ENCODE measurements at regions not wholly inside any gene's neighbourhood (a gene's known extent, or its start where the extent isn't known, plus 50 kb on each side); places are given as distances from the start of the nearest gene placed in this dataset.

GRCh38 chr10:33571616-33572015, 237.1 kb upstream of the NRP1 start:
- no peak for TF ChIP-seq TAF1 (IDR thresholded peaks at IDR 0.05; ENCODE audit: borderline replicate concordance, insufficient read depth, low read length)
- TF ChIP-seq FOXP2 (optimal IDR thresholded peaks at IDR 0.05; ENCODE audit: borderline replicate concordance, extremely low read depth, extremely low read length, insufficient read depth) = no peak
- no peak for TF ChIP-seq POLR2AphosphoS5 (IDR thresholded peaks at IDR 0.05; ENCODE audit: low read depth, low read length)
- no peak for TF ChIP-seq SIN3A (IDR thresholded peaks at IDR 0.05; ENCODE audit: borderline replicate concordance, insufficient read depth, low read length)

DNA sequence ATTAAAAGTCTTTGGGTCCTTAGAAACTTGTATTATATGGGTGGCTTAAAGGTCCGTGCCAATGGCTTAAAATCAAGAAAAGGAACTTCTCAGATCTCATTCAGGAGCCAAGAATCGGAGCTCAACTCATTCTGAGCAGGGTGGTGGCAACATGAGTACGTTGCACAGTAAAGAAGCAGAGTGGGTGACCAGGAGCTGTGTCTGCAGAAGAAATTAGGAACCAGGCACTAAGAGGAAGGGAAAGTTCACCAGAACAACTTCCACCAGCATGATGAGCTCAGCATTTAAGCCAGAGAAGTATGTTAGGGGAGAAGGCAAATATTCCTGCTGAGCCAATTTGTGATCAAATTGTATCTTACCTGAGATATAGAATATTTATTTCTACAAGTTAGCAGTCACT, 236.0 kb upstream of the NRP1 start:
- TF ChIP-seq TAF1 (IDR thresholded peaks at IDR 0.05; ENCODE audit: borderline replicate concordance, insufficient read depth, low read length) (no peak), SIN3A (IDR thresholded peaks at IDR 0.05; ENCODE audit: borderline replicate concordance, insufficient read depth, low read length) (no peak), POLR2AphosphoS5 (IDR thresholded peaks at IDR 0.05; ENCODE audit: low read depth, low read length) (no peak), FOXP2 (optimal IDR thresholded peaks at IDR 0.05; ENCODE audit: borderline replicate concordance, extremely low read depth, extremely low read length, insufficient read depth) (no peak)
- TF ChIP-seq, protein P1, sequence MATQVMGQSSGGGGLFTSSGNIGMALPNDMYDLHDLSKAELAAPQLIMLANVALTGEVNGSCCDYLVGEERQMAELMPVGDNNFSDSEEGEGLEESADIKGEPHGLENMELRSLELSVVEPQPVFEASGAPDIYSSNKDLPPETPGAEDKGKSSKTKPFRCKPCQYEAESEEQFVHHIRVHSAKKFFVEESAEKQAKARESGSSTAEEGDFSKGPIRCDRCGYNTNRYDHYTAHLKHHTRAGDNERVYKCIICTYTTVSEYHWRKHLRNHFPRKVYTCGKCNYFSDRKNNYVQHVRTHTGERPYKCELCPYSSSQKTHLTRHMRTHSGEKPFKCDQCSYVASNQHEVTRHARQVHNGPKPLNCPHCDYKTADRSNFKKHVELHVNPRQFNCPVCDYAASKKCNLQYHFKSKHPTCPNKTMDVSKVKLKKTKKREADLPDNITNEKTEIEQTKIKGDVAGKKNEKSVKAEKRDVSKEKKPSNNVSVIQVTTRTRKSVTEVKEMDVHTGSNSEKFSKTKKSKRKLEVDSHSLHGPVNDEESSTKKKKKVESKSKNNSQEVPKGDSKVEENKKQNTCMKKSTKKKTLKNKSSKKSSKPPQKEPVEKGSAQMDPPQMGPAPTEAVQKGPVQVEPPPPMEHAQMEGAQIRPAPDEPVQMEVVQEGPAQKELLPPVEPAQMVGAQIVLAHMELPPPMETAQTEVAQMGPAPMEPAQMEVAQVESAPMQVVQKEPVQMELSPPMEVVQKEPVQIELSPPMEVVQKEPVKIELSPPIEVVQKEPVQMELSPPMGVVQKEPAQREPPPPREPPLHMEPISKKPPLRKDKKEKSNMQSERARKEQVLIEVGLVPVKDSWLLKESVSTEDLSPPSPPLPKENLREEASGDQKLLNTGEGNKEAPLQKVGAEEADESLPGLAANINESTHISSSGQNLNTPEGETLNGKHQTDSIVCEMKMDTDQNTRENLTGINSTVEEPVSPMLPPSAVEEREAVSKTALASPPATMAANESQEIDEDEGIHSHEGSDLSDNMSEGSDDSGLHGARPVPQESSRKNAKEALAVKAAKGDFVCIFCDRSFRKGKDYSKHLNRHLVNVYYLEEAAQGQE (IDR thresholded peaks at IDR 0.05; ENCODE audit: insufficient read depth in 1 of 2, low read depth in 2 of 2, low read length in 2 of 2) = no peak

- TF ChIP-seq SIN3A (IDR thresholded peaks at IDR 0.05; ENCODE audit: borderline replicate concordance, insufficient read depth, low read length) (no peak), FOXP2 (optimal IDR thresholded peaks at IDR 0.05; ENCODE audit: borderline replicate concordance, extremely low read depth, extremely low read length, insufficient read depth) (no peak), TAF1 (IDR thresholded peaks at IDR 0.05; ENCODE audit: borderline replicate concordance, insufficient read depth, low read length) (no peak), POLR2AphosphoS5 (IDR thresholded peaks at IDR 0.05; ENCODE audit: low read depth, low read length) (no peak)
- TF ChIP-seq, protein P1 (IDR thresholded peaks at IDR 0.05; ENCODE audit: insufficient read depth in 1 of 2, low read depth in 2 of 2, low read length in 2 of 2) = no peak
These were observed 235.2 kb upstream of the NRP1 start for GRCh38 chr10:33569702-33570101.

- no peak for TF ChIP-seq TAF1 (IDR thresholded peaks at IDR 0.05; ENCODE audit: borderline replicate concordance, insufficient read depth, low read length)
- TF ChIP-seq POLR2AphosphoS5 (IDR thresholded peaks at IDR 0.05; ENCODE audit: low read depth, low read length) = no peak
- TF ChIP-seq SIN3A (IDR thresholded peaks at IDR 0.05; ENCODE audit: borderline replicate concordance, insufficient read depth, low read length) = no peak
- TF ChIP-seq FOXP2 (optimal IDR thresholded peaks at IDR 0.05; ENCODE audit: borderline replicate concordance, extremely low read depth, extremely low read length, insufficient read depth) = no peak
- TF ChIP-seq, protein P1 (IDR thresholded peaks at IDR 0.05; ENCODE audit: insufficient read depth in 1 of 2, low read depth in 2 of 2, low read length in 2 of 2) = no peak
These were observed 232.0 kb upstream of the NRP1 start for GRCh38 chr10:33566426-33566825.

DNA sequence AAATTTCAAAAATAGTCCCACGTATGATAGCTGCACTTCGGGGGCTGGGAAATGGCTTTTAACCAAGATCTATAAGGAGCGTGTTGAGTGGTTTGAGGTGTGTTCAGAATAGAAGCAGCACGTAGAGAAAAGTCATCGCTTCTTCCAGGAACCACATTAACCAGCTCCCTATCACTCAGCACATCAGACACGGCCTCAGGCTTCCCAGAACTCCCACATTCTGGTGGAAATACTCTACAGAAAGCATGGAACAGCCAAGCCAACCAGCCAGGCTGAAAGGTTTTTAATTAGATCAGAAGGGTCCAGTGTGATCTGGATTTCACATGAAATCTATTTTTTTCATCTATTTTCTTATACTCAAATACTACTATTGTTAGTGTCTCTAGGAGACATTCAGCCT, 231.5 kb upstream of the NRP1 start:
- TF ChIP-seq, protein P1 (IDR thresholded peaks at IDR 0.05; ENCODE audit: insufficient read depth in 1 of 2, low read depth in 2 of 2, low read length in 2 of 2) = no peak
- TF ChIP-seq SIN3A (IDR thresholded peaks at IDR 0.05; ENCODE audit: borderline replicate concordance, insufficient read depth, low read length) = no peak
- no peak for TF ChIP-seq FOXP2 (optimal IDR thresholded peaks at IDR 0.05; ENCODE audit: borderline replicate concordance, extremely low read depth, extremely low read length, insufficient read depth)
- no peak for TF ChIP-seq POLR2AphosphoS5 (IDR thresholded peaks at IDR 0.05; ENCODE audit: low read depth, low read length)
- TF ChIP-seq TAF1 (IDR thresholded peaks at IDR 0.05; ENCODE audit: borderline replicate concordance, insufficient read depth, low read length) = no peak

Data from PFSK-1 (cell line).